Activated naive CD8-positive, alpha-beta T cell treated with anti-CD3 and anti-CD28 coated beads, Interleukin-2, amount 50 U/mL, for 24 hours (primary cell): ENCODE measurements at regions not wholly inside any gene's neighbourhood (a gene's known extent, or its start where the extent isn't known, plus 50 kb on each side); places are given as distances from the start of the nearest gene placed in this dataset.
"Not testable (repeated sequence)": the region's sequence is repeated elsewhere in the genome, so short reads cannot be mapped to it uniquely, and the experiment has no call there.

Experiments used
- ATAC-seq: fragments of 150-1000 bp; cut with Tn5 transposase; one replicate; pipeline ENCODE4 v1.10.0; 2021
- DNase-seq: peaks from one replicate; pipeline ENCODE4 v3.0.0; 2021
- H3K27ac Mint-ChIP-seq: one replicate; pipeline ENCODE4 v1.8.0; 2021; ENCODE audit warnings: mild to moderate bottlenecking, mixed read lengths
- H3K27me3 Mint-ChIP-seq: one replicate; pipeline ENCODE4 v1.8.0; 2021; ENCODE audit warnings: mixed read lengths
- H3K36me3 Mint-ChIP-seq: one replicate; pipeline ENCODE4 v1.8.0; 2021; ENCODE audit warnings: low read depth, mixed read lengths
- H3K4me1 Mint-ChIP-seq: one replicate; pipeline ENCODE4 v1.8.0; 2021; ENCODE audit warnings: mixed read lengths
- H3K4me3 Mint-ChIP-seq: one replicate; pipeline ENCODE4 v1.8.0; 2021; ENCODE audit warnings: mild to moderate bottlenecking, moderate library complexity, mixed read lengths
- H3K9me3 Mint-ChIP-seq: one replicate; pipeline ENCODE4 v1.8.0; 2021; ENCODE audit warnings: mixed read lengths

DNA sequence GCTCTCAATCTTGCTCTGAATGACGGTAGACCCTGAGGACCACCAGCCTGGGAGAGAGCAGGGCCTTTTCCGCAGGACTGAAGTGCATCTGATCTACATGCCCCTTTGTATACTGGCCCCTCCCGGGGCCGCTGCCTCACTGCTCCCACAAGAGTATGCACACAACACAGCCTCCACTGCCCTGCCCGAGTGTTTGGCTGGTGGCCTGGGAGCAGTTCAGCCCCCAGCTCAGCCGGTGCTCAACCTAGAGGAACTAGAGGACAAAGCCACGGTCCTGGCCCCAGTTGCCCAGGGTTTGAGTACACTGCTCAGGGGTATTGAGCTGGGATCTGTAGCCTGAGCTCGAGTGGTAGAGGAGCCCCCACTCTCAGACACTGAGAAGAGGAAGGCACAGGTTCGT is 118.9 kb upstream of the CAB39 start:
- Mint-ChIP-seq H3K27me3 (no peaks in the 10 kb centered on the region), H3K27ac (no peak overlapping the region), H3K4me1 (peaks cover 59% of the 10 kb centered on the region), H3K4me3 (no peak overlapping the region), H3K9me3 (peaks cover 8% of the 10 kb centered on the region), H3K36me3 (no peaks in the 10 kb centered on the region)
- DNase-seq (no peak), ATAC-seq (no peak)

DNA sequence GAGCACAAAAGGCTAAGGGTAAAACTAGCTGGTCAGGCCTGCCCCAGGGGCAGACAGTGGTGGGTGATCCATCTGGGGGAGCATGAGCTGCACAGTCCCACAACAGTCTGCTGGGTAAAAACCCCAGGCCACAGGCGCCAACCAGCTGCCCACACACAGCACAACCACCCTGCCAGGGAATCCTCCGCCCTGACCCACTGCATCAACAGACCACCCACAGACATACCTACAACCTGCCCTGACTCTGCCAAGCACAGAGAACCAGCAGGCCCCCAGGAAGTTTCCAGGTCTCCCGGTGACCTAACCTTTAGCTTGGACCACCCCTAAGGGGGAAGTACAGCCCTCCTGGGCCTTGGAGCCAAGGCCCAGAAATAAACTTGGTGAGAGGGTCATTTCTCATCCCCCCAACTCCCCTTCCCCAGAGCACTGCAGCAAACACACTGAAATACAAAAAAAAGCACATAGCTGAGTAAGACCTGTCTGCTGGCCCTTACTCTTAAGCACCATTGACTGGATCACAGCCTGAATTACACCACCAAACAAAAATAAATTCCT is 118.3 kb upstream of the CAB39 start:
- Mint-ChIP-seq H3K27me3 (no peaks in the 10 kb centered on the region), H3K9me3 (peaks cover 7% of the 10 kb centered on the region), H3K27ac (no peak overlapping the region), H3K36me3 (no peaks in the 10 kb centered on the region), H3K4me1 (peaks cover 59% of the 10 kb centered on the region), H3K4me3 (no peak overlapping the region)
- DNase-seq (no peak), ATAC-seq (peak; percentile 14)

DNA sequence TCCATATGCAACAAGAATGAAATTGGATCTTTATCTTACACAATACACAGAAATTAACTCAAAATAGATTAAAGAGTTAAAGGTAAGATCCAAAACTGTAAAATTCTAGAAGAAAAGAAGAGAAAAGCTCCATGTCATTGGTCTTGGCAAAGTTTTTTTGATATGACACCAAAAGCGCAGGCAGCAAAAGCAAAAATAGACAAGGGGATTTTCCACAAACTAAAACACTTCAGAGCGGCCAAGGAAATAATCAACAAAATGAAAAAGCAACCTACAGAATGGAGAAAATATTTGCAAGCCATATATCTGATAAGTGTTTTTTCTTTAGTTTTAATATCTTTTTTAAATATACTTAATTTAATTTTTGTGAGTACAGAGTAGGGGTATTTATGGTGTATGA is 112.8 kb upstream of the CAB39 start:
- Mint-ChIP-seq H3K27me3 (no peaks in the 10 kb centered on the region), H3K4me3 (no peak overlapping the region), H3K36me3 (peaks cover 8% of the 10 kb centered on the region), H3K9me3 (peaks cover 6% of the 10 kb centered on the region), H3K27ac (no peak overlapping the region), H3K4me1 (peaks cover 50% of the 10 kb centered on the region)
- no peak for DNase-seq
- no peak for ATAC-seq

DNA sequence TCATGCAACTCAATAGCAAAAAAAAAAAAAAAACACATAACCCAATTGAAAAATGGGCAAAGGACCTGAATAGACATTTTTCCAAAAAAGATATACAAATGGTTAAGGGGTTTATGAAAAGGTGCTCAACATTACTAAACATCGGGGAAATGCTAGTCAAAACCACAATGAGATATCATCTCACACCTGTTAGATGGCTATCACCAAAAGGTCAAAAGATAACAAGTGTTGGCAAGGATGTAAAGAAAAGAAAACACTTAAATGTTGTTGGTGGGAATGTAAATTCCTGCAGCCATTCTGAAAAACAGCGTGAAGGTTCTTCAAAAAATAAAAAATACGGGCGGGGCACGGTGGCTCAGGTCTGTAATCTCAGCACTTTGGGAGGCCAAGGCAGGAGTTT is 112.4 kb upstream of the CAB39 start:
- Mint-ChIP-seq H3K27ac (no peak overlapping the region), H3K27me3 (no peaks in the 10 kb centered on the region)

DNA sequence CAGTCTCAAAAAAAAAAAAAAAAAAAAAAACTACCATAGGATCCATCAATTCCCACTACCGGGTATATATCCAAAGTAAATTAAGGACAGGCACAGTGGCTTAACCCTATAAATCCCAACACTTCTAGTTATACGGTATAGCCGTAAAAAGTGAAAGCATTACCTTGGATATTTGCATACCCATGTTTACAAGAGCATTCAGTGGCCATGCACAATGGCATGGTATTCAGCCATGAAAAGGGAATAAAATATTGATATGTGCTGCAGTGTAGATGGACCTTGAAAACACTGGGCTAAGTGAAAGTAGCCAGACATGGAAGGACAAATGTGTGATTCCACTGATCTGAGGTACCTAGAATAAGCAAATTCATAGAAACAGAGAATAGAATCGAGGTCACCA is 111.8 kb upstream of the CAB39 start:
- no peaks in the 10 kb centered on the region for H3K27me3 Mint-ChIP-seq
- no peak overlapping the region for H3K27ac Mint-ChIP-seq

More for the DNA sequence above, 112.4 kb upstream of the CAB39 start:
- Mint-ChIP-seq H3K9me3 (peaks cover 9% of the 10 kb centered on the region), H3K4me1 (peaks cover 51% of the 10 kb centered on the region), H3K4me3 (peak overlapping the region; percentile 10), H3K36me3 (peaks cover 8% of the 10 kb centered on the region)
- ATAC-seq = no peak
- no peak for DNase-seq

DNA sequence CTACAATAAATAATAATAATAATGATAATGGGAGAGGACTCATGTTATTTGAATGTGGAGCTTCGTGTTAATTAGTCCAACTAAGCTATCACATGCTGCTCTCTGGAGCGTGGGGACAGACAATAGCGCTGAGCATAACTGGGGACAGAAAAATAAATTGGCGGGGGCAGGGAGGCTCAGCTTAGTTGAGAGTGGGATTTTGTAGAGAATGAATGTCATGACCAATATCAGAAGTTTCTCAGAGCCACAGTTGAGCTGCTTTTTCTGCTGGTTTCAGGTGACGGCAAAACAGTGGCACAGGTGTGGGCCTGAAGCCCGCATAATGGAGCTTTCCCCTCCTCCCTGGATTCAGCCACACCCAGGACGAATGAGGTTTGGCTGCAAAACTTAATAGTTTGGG is 111.1 kb upstream of the CAB39 start:
- ATAC-seq (no peak), DNase-seq (no peak)
- Mint-ChIP-seq H3K27me3 (no peaks in the 10 kb centered on the region), H3K36me3 (peaks cover 8% of the 10 kb centered on the region), H3K9me3 (peaks cover 9% of the 10 kb centered on the region), H3K4me1 (peaks cover 51% of the 10 kb centered on the region), H3K27ac (no peak overlapping the region), H3K4me3 (no peak overlapping the region)

More for the DNA sequence above, 111.8 kb upstream of the CAB39 start:
- ATAC-seq = no peak
- peak overlapping the region; percentile 12 for H3K4me3 Mint-ChIP-seq
- peaks cover 9% of the 10 kb centered on the region for H3K9me3 Mint-ChIP-seq
- peaks cover 8% of the 10 kb centered on the region for H3K36me3 Mint-ChIP-seq
- H3K4me1 Mint-ChIP-seq = peaks cover 51% of the 10 kb centered on the region
- no peak for DNase-seq

DNA sequence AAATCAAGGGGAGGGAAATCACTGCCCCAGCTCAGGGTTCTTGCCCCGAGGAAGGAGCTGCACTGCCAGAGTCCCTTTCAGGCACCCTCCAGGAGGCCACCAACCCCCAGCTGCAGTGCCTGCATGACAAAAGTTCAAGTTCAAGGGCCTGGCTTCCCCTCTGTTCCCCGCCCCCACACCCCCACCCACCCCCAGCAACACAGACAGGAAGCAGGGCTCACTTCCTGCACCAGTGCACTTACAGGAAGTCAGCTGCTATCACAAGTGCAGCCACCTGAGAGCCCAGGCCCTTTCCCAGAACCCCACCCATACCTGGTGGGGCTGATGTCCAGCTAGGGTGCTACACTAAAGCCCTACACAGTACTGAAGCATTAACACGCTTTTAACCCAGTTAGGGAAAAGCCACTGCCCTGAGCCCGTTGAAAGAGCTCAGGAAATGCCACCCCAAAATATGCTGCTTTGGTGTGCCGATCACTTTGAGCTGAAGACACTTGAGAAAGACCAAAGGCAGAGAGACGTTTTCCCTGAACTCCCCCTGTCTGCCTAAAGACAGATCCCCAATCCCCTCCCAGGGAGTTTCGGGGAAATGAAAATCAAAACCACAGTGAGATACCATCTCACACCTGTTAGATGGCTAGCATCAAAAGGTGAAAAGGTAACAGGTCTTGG is 109.9 kb upstream of the CAB39 start:
- no peaks in the 10 kb centered on the region for H3K27me3 Mint-ChIP-seq
- peak; percentile 86 for ATAC-seq
- peak; percentile 54 for DNase-seq
- peaks cover 8% of the 10 kb centered on the region for H3K36me3 Mint-ChIP-seq
- H3K27ac Mint-ChIP-seq = peak overlapping the region; percentile 79
- H3K9me3 Mint-ChIP-seq = peaks cover 9% of the 10 kb centered on the region
- peaks cover 51% of the 10 kb centered on the region for H3K4me1 Mint-ChIP-seq
- H3K4me3 Mint-ChIP-seq = no peak overlapping the region

DNA sequence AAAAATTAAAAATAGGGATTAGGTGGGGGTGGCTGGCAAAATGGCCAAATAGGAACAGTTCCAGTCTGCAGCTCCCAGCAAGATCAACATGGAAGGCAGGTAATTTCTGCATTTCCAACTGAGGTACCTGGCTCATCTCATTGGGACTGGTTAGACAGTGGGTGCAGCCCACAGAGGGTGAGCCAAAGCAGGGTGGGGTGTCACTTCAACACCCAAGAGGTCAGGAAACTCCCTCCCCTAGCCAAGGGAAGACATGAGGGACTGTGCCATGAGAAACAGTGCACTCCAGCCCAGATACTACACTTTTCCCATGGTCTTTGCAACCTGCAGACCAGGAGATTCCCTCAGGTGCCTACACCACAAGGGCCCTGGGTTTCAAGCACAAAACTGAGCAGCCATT is 109.3 kb upstream of the CAB39 start:
- DNase-seq, H3K36me3 Mint-ChIP-seq, ATAC-seq, H3K4me3 Mint-ChIP-seq, H3K27me3 Mint-ChIP-seq, H3K9me3 Mint-ChIP-seq: not testable (repeated sequence)
- H3K27ac Mint-ChIP-seq = peak overlapping the region; percentile 79
- peaks cover 44% of the 10 kb centered on the region for H3K4me1 Mint-ChIP-seq

DNA sequence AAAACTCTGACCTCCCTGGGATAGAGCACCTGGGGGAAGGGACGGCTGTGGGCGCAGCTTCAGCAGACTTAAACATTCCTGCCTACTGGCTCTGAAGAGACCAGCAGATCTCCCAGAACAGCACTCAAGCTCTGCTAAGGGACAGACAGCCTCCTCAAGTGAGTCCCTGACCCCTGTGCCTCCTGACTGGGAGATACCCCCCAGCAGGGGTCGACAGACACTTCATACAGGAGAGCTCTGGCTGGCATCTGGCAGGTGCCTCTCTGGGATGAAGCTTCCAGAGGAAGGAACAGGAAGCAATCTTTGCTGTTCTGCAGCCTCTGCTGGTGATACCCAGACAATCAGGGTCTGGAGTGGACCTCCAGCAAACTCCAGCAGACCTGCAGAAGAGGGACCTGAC is 108.5 kb upstream of the CAB39 start:
- H3K27ac Mint-ChIP-seq, H3K4me3 Mint-ChIP-seq, H3K27me3 Mint-ChIP-seq, H3K9me3 Mint-ChIP-seq, H3K36me3 Mint-ChIP-seq, DNase-seq, ATAC-seq: not testable (repeated sequence)
- peaks cover 39% of the 10 kb centered on the region for H3K4me1 Mint-ChIP-seq

DNA sequence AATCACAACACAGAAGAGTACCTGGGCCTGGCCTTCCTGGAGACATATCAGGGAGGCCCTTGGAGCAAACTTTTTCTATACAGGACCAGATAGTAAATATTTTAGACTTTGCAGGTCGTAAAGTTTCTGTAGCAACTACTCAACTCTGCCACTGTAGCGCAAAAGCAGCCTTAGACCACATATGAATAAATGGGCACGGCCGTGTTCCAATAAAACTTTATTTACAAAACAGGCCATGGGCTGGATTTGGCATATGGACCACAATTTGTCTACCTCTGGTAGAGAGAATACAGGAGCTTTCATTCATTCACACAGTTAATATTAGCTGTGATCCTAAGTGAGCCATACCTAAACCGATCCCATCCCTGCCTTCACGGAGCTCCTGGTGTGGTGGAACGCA is 98.6 kb upstream of the CAB39 start:
- peaks cover 41% of the 10 kb centered on the region for H3K4me1 Mint-ChIP-seq
- H3K4me3 Mint-ChIP-seq = no peak overlapping the region
- DNase-seq = no peak
- H3K27ac Mint-ChIP-seq = no peak overlapping the region
- no peaks in the 10 kb centered on the region for H3K36me3 Mint-ChIP-seq
- H3K9me3 Mint-ChIP-seq = no peaks in the 10 kb centered on the region
- H3K27me3 Mint-ChIP-seq = no peaks in the 10 kb centered on the region
- ATAC-seq = no peak

DNA sequence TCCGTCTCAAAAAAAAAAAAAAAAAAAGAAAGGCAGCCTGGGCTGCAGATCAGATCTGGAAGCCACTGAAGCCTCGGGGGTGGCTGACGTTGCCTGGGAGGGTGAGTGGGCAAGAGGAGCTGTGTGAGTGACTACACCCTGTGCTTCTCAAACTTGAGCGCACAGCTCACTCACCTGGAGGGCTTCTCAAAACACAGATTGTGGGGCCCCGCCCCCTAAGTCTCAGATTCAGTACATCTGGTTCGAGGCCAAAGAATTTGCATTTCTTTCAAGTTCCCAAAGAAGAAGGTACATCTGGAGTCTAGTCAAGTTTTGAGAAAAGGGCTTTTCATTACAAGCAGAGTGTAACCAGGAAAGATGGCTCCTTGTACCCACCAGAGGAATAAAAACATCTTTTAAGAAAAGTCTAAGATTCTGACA is 97.7 kb upstream of the CAB39 start:
- ATAC-seq = peak; percentile 81
- Mint-ChIP-seq H3K27ac (peak overlapping the region; percentile 62), H3K27me3 (no peaks in the 10 kb centered on the region), H3K9me3 (no peaks in the 10 kb centered on the region), H3K4me3 (no peak overlapping the region), H3K36me3 (no peaks in the 10 kb centered on the region), H3K4me1 (peaks cover 41% of the 10 kb centered on the region)
- DNase-seq = peak; percentile 53

DNA sequence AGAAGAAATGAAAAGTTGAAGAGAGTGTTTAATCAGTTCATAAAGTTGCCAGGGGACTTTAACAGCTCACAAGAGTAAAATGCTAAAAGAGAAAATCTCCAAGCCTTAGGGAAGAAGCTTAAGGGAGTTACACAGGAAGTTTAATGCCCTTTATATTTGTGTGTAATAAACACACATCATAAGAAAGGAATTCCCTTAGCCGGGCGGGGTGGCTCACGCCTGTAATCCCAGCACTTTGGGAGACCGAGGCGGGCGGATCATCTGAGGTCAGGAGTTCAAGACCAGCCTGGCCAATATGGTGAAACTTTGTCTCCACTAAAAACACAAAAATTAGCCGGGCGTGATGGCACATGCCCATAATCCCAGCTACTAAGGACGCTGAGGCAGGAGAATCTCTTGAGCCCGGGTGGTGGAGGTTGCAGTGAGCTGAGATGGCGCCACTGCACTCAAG is 95.4 kb upstream of the CAB39 start:
- peaks cover 28% of the 10 kb centered on the region for H3K4me1 Mint-ChIP-seq

DNA sequence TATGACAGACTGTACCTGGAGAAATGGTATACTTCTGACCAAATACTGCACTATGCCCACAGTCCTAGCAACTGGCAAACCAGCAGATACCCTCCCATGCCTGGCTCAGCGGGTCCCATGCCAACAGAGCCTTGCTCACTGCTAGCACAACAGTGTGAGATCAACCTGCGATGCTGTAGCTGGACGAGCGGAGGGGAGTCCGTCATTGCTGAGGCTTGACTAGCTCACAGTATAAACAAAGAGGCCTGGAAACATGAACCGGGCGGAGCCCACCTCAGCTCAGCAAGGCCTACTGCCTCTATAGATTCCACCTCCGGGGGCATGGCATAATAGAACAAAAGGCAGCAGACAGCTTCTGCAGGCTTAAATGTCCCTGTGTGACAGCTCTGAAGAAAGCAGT is 93.2 kb upstream of the CAB39 start:
- Mint-ChIP-seq H3K36me3 (no peaks in the 10 kb centered on the region), H3K27me3 (no peaks in the 10 kb centered on the region), H3K9me3 (peaks cover 4% of the 10 kb centered on the region), H3K4me1 (peaks cover 24% of the 10 kb centered on the region), H3K27ac (no peak overlapping the region), H3K4me3 (no peak overlapping the region)
- ATAC-seq (no peak), DNase-seq (no peak)

More for the DNA sequence above, 95.4 kb upstream of the CAB39 start:
- not testable (repeated sequence) for H3K36me3 Mint-ChIP-seq, H3K9me3 Mint-ChIP-seq, H3K4me3 Mint-ChIP-seq, DNase-seq, ATAC-seq, H3K27ac Mint-ChIP-seq, H3K27me3 Mint-ChIP-seq

DNA sequence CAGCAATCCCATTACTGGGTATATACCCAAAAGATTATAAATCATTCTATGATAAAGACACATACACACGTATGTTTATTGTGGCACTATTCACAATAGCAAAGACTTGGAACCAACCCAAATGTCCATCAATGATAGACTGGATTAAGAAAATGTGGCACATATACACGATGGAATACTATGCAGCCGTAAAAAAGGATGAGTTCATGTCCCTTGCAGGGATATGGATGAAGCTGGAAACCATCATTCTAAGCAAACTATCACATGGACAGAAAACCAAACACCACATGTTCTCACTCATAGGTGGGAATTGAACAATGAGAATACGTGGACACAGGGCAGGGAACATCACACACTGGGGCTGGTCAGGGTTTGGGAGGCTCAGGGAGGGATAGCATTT is 87.4 kb upstream of the CAB39 start:
- not testable (repeated sequence) for H3K4me3 Mint-ChIP-seq, ATAC-seq, DNase-seq, H3K9me3 Mint-ChIP-seq, H3K27me3 Mint-ChIP-seq, H3K27ac Mint-ChIP-seq, H3K36me3 Mint-ChIP-seq
- H3K4me1 Mint-ChIP-seq = peaks cover 16% of the 10 kb centered on the region

DNA sequence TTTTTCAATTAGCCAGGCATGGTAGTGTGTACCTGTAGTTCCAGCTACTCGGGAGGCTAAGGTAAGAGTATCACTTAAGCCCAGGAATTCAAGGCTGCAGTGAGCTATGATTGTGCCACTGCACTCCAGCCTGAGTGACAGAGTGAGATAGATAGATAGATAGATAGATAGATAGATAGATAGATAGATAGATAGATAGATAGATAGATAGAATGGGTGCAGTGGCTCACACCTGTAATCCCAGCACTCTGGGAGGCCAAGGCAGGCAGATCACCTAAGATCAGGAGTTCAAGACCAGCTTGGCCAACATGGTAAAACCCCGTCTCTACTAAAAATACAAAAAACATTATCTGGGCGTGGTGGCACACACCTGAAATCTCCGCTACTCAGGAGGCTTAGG is 85.6 kb upstream of the CAB39 start:
- H3K4me1 Mint-ChIP-seq = peaks cover 16% of the 10 kb centered on the region
- not testable (repeated sequence) for ATAC-seq, H3K4me3 Mint-ChIP-seq, H3K9me3 Mint-ChIP-seq, H3K36me3 Mint-ChIP-seq, H3K27ac Mint-ChIP-seq, H3K27me3 Mint-ChIP-seq, DNase-seq
